Germinal center (tissue), 1 donor: ENCODE measurements at regions not wholly inside any gene's neighbourhood (a gene's known extent, or its start where the extent isn't known, plus 50 kb on each side); places are given as distances from the start of the nearest gene placed in this dataset.

Source experiments
- DNase-seq: peaks from one replicate; pipeline ENCODE4 v3.0.0; 2012; ENCODE audit warnings: mixed read lengths, low spot score

DNA sequence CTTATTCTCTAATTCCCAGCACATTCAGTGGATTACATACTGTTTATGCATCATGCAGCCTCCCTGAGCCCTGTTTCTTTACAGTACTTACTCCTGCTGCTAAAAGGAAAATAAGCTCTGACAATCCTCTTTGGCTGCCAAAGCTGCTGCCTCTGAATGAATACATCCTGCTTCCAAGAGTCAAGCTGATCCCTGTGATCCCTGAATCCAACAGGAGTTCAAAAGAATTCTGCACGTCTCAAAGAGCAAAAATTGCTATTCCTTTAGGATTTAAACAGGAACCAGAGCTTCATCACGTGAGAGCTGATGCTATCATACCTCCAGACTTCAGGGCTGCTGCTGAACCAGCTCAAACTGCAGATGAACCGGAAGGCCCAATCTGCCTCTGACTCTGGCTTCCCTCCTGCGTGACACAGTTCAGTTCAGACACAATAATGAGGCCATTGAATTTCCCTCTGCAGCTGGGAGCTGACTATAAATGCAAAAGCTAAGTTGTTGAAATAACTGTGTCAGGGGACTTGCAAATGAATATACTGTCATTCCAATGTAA, 851.0 kb upstream of the PHF14 start:
- DNase-seq = no peak

DNA sequence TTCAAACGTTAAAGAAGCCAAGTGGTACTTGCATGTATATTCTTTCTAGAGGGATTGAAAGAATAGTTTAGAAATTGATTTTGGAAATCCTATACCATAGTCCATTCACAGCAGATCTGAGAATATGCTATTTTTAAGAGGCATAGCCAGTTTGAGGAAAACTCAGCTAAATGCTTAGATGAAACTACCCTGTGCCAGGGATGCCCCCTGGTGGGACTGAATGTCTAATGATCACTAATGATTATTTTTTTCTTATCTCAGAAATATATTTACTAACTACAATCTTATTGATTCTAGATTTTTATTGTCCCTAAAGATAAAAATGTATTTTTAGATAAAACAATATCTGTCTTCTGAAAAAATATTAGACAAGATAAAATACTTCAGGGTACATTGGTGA, 844.9 kb upstream of the PHF14 start:
- no peak for DNase-seq

GRCh38 chr7:10138087-10138854, 835.4 kb upstream of the PHF14 start:
- no peak for DNase-seq

GRCh38 chr7:10146271-10146670, 827.4 kb upstream of the PHF14 start:
- DNase-seq = no peak

GRCh38 chr7:10156972-10157371, 816.7 kb upstream of the PHF14 start:
- no peak for DNase-seq

- no peak for DNase-seq
Observed at GRCh38 chr7:10181996-10182395, 791.7 kb upstream of the PHF14 start.

GRCh38 chr7:10192074-10192473, 781.6 kb upstream of the PHF14 start:
- no peak for DNase-seq

DNA sequence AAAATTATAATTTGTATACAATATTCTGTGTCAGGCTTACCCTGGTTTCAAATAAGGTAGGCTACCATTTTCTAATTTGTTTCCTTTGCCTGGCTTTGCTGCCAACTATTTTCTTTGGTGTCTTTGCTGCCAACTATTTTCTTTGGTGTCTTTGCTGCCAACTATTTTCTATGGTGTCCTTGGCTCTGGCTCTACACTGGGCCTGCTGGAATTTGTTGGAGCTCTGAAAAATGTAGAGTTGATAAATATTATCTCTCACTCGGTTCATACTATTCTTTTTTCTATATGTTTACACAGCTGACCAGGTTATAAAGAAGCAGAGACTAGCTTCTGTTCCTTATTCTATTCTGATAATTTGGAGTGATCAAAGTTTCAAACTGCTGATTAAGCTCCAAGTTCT, 768.0 kb upstream of the PHF14 start:
- no peak for DNase-seq

DNA sequence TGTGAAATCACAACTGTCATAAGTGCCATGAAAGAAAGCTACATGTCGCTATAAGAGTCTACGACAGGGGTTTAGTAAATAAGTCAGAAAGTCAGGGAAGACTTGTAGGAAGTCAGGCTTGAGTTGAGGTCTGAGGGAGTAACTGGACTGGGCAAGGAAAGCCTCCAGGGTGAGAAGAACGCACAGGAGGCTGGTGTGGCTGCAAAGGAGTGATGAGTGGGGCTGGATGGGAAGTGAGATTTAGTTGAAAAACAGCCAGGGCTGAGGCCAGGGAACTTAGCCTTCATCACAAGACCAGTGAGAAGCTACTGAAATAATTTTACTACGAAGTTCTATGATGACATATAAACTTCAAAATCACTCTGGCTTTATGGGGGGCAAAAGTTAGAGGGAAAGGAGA, 763.7 kb upstream of the PHF14 start:
- DNase-seq = no peak

DNA sequence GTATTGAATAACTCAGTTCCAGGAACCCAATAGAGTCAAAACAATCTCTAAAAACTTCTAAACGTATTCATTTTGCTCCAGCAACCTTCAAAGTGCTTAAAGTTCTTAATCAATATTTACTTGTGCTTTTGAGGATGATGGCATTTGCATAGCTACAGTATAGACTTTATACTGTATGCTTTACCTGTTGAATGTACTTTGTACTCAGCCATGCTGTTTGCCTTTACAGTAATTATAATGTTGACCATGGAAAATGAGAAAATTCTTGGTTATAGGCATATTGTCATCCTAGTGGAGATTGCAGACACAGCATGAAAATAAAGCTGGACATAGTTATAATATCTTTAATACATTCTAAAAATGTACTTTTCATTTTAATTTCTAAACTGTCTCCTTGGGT, 762.7 kb upstream of the PHF14 start:
- no peak for DNase-seq

- DNase-seq = no peak
Observed at GRCh38 chr7:10211861-10212260, 761.8 kb upstream of the PHF14 start.

- no peak for DNase-seq
Observed at GRCh38 chr7:10212649-10213048, 761.0 kb upstream of the PHF14 start.

DNA sequence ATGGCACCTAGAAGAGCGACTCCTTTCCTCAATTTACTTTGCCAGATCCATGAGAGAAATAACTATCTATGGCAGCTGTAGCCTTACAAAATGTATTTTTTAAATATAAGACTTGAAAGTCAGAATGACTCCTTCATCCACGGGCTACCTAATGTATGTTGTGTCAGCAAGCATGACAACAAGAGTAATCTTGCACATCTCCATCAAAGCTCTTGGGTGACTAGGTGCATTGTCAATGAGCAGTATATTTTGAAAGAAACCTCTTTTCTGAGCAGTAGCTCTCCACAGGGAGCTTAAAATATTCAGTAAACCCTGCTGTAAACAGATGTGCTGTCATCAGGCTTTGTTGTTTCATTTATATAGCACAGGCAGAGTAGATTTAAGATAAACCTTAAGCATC, 757.2 kb upstream of the PHF14 start:
- no peak for DNase-seq

DNA sequence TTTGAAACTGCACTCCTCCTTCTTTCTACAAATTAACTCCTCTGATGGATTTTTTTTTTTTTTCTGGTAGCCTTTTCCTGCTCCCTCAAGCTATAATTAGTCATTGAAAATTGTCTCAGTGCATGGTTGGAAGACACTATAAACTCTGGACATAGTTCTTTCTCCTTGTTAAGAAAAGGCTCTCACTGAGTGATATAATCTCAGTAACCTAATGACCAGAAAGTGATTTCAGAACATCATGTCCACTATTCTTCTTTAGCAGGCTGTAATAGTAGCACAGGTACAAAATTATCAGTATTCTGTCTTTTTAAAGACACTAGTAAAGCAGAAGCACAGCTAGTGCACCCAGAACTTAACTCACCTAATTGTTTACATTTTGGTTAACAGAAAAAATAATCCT, 752.6 kb upstream of the PHF14 start:
- no peak for DNase-seq

DNA sequence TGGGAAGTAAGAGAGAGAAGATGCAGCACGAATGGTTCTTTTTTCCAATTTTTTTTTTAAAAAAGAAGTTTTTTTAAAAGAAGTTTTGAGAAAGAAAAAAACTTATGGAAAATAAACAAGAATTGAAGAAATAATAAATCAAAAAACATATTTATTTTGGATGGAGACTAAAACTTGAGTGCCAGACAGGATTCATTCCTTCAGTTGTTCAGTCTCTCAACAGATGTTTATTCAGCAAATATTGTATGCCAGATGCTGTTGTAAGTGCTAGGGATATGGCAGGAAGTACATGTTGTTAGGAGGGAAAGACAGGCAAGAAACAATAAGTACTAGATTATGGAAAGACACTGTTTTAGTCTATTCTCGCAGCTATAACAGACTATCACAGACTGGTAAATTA, 750.7 kb upstream of the PHF14 start:
- no peak for DNase-seq

DNA sequence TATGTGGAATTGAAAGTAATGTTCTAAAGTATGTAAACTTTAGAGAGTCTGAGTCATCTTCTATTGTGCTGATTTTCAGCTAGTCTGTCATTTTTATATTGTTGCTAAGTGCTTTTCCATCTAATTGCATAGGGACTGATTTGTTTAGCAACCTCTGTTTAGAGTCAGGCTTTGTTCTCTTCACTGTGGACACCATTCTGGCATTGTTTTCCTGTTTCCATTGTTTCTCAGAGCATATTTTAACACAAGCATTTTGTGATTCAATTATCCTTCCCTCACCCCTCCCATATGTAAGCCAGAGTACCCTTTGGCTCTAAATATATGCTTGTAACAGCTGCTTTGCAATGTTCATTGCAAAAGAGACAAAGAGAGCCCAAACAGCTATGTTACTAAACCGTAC, 748.4 kb upstream of the PHF14 start:
- no peak for DNase-seq

DNA sequence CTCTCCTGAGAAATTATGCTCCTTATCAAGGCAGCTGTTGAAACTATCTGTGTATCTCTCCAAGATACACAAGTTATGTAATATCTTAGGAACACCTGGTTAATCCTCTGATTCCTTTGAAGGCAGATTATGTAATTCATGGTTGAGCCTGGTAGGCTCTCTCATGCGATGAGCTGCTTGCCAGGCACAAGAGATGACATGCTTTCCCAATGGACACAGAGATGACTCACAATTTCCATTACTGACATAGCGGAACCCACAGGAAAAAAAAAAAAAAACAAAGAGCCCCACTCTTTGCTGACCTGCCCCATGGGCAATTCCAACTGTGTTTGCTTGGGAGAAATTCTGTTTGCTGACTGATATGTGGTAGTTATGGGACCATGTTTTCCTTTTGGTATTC, 736.4 kb upstream of the PHF14 start:
- no peak for DNase-seq

DNA sequence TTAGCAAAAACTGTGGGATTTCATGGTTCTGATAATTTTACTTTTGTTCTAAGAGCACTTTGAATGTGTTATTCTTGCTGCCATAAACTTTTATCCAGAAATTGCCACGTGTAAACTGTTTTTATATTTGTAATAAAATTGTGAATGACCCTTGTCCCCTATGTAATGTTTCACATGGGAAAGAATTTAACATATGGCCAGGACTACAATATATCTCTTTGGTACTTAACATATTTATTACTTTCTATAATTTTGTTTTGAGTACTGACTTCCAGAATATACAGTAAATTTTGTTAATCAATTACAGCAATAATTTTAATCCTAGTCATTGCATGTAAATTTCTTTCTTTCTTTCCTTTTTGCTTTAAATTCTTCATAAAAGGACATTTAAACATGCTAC, 735.0 kb upstream of the PHF14 start:
- no peak for DNase-seq

DNA sequence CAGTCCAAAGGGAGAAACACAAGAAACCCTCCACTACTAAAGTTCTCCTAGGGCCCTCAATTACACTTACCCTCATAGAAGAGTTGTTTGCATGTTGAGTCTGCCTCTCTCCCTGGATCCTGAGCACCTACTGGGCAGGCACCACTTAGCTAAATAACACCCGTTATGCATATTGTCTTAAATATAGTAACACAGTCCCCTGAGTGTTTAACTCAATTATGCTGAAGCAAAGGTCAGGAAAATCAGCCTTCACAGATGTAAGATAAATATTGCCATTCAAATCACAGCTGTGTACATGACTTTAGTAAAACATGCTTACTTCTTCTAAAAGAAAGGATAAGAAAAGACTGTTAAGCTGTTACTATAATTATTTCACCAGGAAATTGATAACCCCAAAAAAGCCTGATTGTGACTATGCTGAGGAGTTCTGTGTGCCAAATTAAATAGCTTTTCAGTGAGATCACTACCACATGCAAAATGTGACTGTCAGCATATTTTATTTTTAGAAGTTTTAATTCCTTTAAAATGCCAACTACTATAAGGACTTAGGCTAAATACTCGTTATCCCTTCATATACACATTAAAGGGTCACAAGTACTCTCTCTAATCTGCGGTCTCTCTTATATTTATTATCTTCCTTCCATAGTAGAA, 733.9 kb upstream of the PHF14 start:
- no peak for DNase-seq

DNA sequence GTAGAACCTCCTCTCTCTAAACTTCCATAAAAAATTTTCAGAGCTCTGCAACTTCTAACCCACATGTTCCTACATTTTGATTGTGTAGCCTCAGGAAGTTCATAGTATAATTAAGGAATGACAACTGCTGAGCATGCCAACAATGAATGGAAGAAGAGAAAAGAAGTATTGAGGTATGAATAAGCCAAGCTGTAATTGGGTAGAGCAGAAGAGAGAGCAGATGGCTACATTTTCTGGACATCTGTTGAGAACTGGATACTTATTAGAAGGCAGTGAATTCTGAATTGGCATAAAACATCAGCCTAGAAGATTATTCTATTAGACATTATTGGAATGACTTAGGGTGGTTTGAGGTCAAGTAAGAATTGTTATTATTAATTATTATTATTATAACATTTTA, 728.3 kb upstream of the PHF14 start:
- no peak for DNase-seq

- DNase-seq = no peak
Observed at GRCh38 chr7:10257438-10257837, 716.2 kb upstream of the PHF14 start.

DNA sequence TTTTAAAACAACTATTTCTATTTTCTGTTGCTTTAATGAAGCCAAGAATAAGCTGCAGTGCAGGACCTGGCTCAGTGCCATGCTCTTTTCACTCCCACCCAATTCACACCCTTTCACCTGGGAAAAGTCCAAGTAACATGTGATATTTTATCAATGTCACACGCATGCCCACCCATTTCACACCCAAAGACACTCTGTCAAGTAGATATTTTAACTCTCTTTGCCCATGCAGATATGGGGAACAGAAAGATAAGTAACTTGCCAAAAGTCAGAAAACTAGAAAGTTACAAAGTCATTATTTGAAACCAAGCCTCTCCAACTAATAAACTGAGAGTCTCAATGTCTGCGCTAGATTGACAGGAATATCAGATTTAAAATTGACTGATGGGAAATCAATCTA, 706.7 kb upstream of the PHF14 start:
- DNase-seq = no peak

DNA sequence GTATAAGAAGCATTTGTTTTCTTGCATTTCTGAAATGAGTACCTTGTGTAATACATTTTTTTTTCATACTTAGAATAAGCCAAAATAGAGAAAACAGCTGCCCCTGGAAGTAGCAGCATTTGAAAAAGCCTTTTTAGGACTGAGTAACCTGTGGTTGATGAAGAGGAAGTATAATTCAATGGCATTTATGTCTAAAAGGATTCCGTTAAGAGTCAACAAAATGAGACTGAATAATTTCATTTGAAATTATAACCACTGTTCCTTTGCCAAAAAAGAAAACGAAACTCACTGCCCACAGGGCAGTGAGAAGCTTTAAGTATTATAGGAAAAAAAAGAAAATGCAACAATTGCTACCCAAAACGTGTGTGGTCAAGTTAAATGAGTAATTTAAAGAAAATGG, 705.6 kb upstream of the PHF14 start:
- no peak for DNase-seq

DNA sequence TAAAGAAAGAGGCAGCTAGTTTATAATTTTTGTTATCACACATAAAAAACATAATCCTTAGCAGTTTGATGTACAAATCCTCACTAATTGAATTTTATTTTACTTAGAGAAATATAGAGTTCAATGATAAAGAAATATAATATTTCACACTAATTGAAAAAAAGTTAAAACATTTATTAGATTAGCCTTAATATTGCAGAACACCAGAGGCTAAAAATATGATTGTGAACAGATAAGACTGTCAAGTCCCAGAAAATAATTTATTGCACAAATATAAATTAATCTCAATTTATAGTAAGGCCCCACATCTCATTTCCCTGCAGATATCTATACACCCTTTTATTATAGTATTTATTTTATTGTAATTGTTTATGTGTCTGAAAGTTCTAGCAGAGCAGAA, 690.8 kb upstream of the PHF14 start:
- DNase-seq = no peak
